Fibroblast of skin of left biceps (primary cell): ENCODE measurements at regions not wholly inside any gene's neighbourhood (a gene's known extent, or its start where the extent isn't known, plus 50 kb on each side); places are given as distances from the start of the nearest gene placed in this dataset.
A peak's percentile ranks its signal among the peaks of the same experiment; 100 is the strongest.

Source experiments
- DNase-seq, 2 experiments: peaks; one replicate each; pipeline ENCODE4 v3.0.0-alpha.2; 2013; ENCODE audit warnings: low read depth in 2 of 2

- DNase-seq = no peak
Observed at GRCh38 chr2:21945658-21946057, 821.9 kb downstream of the TDRD15 start.

GRCh38 chr2:21947046-21947445 is 823.3 kb downstream of the TDRD15 start:
- no peak for DNase-seq

- DNase-seq = no peak
Observed at GRCh38 chr2:21966139-21966538, 842.4 kb downstream of the TDRD15 start.

- DNase-seq = no peak
Observed at GRCh38 chr2:21970971-21971370, 847.2 kb downstream of the TDRD15 start.

GRCh38 chr2:21972586-21972985 is 848.8 kb downstream of the TDRD15 start:
- no peak for DNase-seq

GRCh38 chr2:21981127-21981526 is 857.4 kb downstream of the TDRD15 start:
- no peak for DNase-seq

GRCh38 chr2:21993002-21993401 is 869.2 kb downstream of the TDRD15 start:
- DNase-seq = no peak

GRCh38 chr2:21996339-21996738 is 872.6 kb downstream of the TDRD15 start:
- DNase-seq = no peak

- DNase-seq = no peak
Observed at GRCh38 chr2:21999522-21999921, 875.8 kb downstream of the TDRD15 start.

- DNase-seq = no peak
Observed at GRCh38 chr2:22002066-22002465, 878.3 kb downstream of the TDRD15 start.

- DNase-seq = no peak
Observed at GRCh38 chr2:22003270-22003669, 879.5 kb downstream of the TDRD15 start.

- no peak for DNase-seq
Observed at GRCh38 chr2:22011048-22011447, 887.3 kb downstream of the TDRD15 start.

GRCh38 chr2:22020091-22020742 is 896.4 kb downstream of the TDRD15 start:
- DNase-seq = peak; percentile 4 to 6

GRCh38 chr2:22027345-22028005 is 903.7 kb downstream of the TDRD15 start:
- no peak for DNase-seq

GRCh38 chr2:22035361-22035830 is 911.6 kb downstream of the TDRD15 start:
- peak; percentile 45 to 47 for DNase-seq

GRCh38 chr2:22037274-22037673 is 913.5 kb downstream of the TDRD15 start:
- DNase-seq = no peak

- DNase-seq = no peak
Observed at GRCh38 chr2:22043784-22044183, 920.0 kb downstream of the TDRD15 start.

GRCh38 chr2:22055784-22056620 is 932.2 kb downstream of the TDRD15 start:
- no peak for DNase-seq

GRCh38 chr2:22056621-22057132 is 932.9 kb downstream of the TDRD15 start:
- DNase-seq = no peak

GRCh38 chr2:22062679-22063078 is 938.9 kb downstream of the TDRD15 start:
- no peak for DNase-seq

GRCh38 chr2:22076454-22076853 is 952.7 kb downstream of the TDRD15 start:
- peak in 1 of 2 experiments; percentile 25 for DNase-seq

- DNase-seq = no peak
Observed at GRCh38 chr2:22078701-22079100, 954.9 kb downstream of the TDRD15 start.
